ENCODE measurements at regions not wholly inside any gene's neighbourhood (a gene's known extent, or its start where the extent isn't known, plus 50 kb on each side); places are given as distances from the start of the nearest gene placed in this dataset.
"Not testable (repeated sequence)": the region's sequence is repeated elsewhere in the genome, so short reads cannot be mapped to it uniquely, and the experiment has no call there.

GRCh38 chr6:9834233-9834632 lies 580.6 kb downstream of the TFAP2A start:
- TF ChIP-seq, protein P1, sequence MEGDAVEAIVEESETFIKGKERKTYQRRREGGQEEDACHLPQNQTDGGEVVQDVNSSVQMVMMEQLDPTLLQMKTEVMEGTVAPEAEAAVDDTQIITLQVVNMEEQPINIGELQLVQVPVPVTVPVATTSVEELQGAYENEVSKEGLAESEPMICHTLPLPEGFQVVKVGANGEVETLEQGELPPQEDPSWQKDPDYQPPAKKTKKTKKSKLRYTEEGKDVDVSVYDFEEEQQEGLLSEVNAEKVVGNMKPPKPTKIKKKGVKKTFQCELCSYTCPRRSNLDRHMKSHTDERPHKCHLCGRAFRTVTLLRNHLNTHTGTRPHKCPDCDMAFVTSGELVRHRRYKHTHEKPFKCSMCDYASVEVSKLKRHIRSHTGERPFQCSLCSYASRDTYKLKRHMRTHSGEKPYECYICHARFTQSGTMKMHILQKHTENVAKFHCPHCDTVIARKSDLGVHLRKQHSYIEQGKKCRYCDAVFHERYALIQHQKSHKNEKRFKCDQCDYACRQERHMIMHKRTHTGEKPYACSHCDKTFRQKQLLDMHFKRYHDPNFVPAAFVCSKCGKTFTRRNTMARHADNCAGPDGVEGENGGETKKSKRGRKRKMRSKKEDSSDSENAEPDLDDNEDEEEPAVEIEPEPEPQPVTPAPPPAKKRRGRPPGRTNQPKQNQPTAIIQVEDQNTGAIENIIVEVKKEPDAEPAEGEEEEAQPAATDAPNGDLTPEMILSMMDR (conservative IDR thresholded peaks at IDR 0.05) = no peak

GRCh38 chr6:9831783-9832182 lies 583.1 kb downstream of the TFAP2A start:
- TF ChIP-seq, protein P1 (conservative IDR thresholded peaks at IDR 0.05) = no peak
- no peak overlapping the region for H3K27ac ChIP-seq

More at GRCh38 chr6:9834233-9834632, 580.6 kb downstream of the TFAP2A start:
- no peak overlapping the region for H3K27ac ChIP-seq

DNA sequence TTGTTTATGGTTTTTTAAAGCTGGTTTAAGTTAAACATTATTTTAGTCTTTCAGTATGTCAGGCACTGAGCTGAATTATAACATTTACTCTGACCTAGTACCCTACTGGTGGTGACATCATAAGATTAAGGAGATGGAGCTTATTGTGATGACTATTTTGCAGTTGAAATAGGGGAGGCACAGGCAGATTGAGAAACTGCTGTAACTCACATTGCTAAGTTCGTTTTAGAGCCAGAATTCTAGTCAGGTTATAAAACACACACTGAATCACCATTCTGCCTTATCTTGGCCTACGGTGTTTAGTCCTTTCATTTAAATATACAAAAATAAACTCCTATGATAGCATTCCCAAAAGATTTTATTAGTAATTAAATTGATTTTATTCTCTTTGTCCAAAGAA lies 584.1 kb downstream of the TFAP2A start:
- H3K27ac ChIP-seq = no peak overlapping the region
- TF ChIP-seq, protein P1 (conservative IDR thresholded peaks at IDR 0.05) = no peak

DNA sequence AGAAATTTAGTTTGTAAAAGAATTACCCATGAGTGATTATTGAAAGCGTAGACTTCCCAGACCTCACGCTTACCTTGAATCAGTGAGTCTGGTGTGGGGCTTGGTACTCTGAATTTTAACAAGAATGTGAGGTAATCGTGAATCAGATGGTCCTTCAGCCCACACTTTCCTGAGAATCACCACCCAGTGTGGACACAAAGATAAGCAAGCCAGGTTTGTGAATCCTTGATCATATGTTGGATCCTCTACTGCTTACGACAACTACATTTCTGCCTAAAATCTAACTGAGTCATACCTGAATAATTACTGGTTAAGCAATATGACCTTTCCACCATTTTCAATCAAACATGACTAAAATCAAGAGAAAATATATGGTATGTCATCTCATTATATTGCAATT lies 589.3 kb downstream of the TFAP2A start:
- TF ChIP-seq, protein P1 (conservative IDR thresholded peaks at IDR 0.05) = no peak
- no peak overlapping the region for H3K27ac ChIP-seq

GRCh38 chr6:9810727-9811126 lies 604.1 kb downstream of the TFAP2A start:
- not testable (repeated sequence) for H3K27ac ChIP-seq

DNA sequence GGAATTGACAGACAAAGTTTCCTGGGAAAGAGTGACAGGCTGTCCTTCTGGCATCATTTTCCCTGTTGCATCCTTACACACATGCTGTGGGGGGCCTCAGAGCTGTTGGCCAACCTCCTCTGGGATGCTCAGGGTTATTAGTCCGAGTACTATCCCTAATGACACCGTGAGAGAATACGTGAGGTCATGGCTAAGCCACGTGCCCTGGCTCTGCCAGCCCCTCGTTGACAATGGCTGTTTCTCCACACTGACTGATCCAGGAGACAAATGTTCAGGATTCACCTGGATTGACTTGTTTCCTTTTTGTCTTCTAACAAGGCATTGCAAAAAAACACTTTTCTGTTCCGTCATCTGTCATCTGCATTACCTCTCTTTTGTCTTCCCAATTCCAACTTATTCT lies 604.6 kb downstream of the TFAP2A start:
- TF ChIP-seq, protein P1 (conservative IDR thresholded peaks at IDR 0.05) = no peak
- H3K27ac ChIP-seq = no peak overlapping the region

DNA sequence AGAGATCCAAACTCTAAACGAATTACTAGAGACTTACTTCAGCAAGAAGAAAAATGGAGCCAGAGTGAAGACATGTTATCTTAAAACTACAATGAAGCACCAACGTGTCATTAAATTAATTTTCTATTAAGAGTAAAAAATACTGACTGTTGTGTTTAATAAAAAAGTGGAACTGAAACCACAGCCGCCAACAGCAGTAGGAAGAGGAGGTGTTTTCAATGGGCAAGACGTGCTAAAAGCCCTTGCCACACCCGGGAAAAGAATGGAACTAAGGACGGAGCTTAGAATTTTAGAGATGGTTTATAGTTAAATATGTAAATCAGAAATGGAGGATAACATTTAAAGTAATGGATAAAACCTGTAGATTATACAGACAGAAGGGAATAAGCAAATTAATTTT lies 608.7 kb downstream of the TFAP2A start:
- TF ChIP-seq, protein P1 (conservative IDR thresholded peaks at IDR 0.05) = no peak

DNA sequence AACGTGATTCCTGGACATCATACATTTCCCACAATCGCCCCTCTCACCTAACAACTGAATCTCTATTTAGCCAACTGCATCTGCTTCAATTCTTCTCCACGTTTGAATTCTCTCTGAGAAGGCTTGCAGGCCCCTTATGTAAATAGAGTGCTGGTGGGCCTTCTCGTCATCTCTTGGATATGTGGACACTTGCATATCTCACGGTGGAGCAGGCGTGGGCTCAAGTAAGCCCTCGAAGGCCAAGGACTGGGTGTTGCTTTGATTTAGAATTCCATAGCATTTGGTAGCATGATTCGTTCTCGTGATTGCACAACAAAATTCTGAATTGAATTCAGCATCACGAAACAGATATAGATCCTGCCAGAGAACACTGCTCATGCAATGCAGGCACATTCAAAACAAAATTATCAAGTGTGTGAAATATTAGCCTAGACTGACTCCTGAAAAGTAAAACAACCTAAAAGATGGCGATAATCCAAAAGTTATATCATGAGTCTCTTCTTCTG lies 613.6 kb downstream of the TFAP2A start:
- H3K27ac ChIP-seq = no peak overlapping the region
- TF ChIP-seq, protein P1 (conservative IDR thresholded peaks at IDR 0.05) = no peak

More for the DNA sequence above, 608.7 kb downstream of the TFAP2A start:
- no peak overlapping the region for H3K27ac ChIP-seq

Data from VCaP (cell line).